NOMO-1 treated with DMSO at 0.1 percent for 48 hours (cell line): ENCODE measurements at regions not wholly inside any gene's neighbourhood (a gene's known extent, or its start where the extent isn't known, plus 50 kb on each side); places are given as distances from the start of the nearest gene placed in this dataset.
"Not testable (repeated sequence)": the region's sequence is repeated elsewhere in the genome, so short reads cannot be mapped to it uniquely, and the experiment has no call there.

Experiments used
- DNase-seq: peaks from one replicate; lab custom pipeline; 2025; ENCODE audit not compliant: unreplicated experiment; lab: John Stamatoyannopoulos, UW

DNA sequence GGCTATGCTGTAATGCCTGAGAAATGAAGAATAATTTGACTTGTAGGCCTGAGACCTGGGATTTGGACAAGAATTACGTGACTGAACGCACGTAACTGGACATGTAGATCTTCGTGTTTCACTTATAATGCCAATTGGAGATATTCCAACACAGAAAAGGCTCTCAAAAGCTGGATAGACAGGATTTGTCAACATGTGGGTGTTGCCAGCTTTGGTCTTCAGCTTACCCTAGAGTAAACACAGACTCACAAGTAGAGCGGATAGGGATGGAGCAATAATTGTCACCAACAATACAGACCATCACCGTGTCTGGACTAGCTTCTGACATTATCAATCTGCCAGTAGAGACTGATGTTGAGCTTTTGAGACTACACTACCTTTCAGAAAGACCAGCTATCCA, 1511.0 kb upstream of the ADGRL3 start:
- DNase-seq, result no peak

GRCh38 chr4:59695355-59696053, 1504.6 kb upstream of the ADGRL3 start:
- DNase-seq, result no peak

- DNase-seq, result no peak
Measured at GRCh38 chr4:59698041-59698440, 1502.1 kb upstream of the ADGRL3 start.

- DNase-seq, result no peak
Measured at GRCh38 chr4:59700651-59701050, 1499.5 kb upstream of the ADGRL3 start.

GRCh38 chr4:59704616-59705015, 1495.5 kb upstream of the ADGRL3 start:
- no peak for DNase-seq

GRCh38 chr4:59712470-59712869, 1487.7 kb upstream of the ADGRL3 start:
- no peak for DNase-seq

GRCh38 chr4:59724286-59724685, 1475.8 kb upstream of the ADGRL3 start:
- not testable (repeated sequence) for DNase-seq

DNA sequence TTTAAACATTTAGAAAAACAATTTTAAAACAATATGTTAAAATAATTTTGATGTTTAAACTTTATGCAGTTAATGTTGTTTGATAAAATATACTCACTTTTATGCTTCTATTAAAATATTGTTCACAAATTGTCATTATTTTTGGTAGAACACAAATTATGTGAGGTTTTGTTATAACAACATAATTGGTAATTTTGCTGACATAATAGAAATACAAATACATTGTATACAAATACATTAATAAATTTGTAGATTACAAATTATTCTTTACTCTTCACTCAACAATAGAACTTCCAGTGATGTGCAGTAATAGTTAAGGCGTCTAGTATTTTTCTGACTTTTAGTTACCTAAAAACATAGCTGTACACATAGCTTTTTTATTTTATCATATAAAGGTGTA, 1472.4 kb upstream of the ADGRL3 start:
- no peak for DNase-seq

- DNase-seq, result no peak
Measured at GRCh38 chr4:59728496-59728895, 1471.6 kb upstream of the ADGRL3 start.

DNA sequence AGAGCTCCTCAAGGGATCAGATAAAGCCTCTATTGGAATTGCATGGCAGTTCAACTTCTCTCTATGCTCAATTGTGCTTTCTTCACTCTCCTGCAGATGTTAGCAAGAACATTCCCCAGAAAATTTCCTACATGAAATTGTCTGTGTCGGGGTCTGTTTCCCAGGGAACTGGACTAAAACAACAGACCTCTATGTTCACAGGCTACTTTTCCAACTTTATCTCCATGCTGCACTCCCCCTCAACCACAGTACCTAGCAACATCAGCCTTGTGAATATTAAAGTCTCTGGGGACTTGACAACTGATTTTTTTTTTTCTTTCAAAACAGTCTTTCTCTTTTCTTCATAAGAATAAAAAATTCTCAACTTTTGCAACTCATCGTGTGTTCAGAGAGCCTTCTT, 1470.8 kb upstream of the ADGRL3 start:
- DNase-seq, result no peak

DNA sequence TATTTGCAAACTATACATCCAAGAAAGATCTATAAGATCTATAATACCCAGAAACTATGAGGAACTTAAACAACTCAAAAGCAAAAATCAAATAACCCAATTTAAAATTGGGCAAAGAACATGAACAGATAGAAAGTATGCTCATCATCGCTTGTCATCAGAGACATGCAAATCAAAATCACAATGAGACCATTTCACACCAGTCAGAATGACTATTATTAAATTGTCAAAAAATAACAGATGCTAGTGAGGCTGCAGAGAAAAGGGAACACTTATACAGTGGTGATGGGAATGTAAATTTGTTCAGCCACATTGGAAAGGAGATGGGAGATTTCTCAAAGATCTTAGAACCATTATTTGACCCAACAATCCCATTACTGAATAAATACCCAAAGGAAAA, 1451.7 kb upstream of the ADGRL3 start:
- no peak for DNase-seq

DNA sequence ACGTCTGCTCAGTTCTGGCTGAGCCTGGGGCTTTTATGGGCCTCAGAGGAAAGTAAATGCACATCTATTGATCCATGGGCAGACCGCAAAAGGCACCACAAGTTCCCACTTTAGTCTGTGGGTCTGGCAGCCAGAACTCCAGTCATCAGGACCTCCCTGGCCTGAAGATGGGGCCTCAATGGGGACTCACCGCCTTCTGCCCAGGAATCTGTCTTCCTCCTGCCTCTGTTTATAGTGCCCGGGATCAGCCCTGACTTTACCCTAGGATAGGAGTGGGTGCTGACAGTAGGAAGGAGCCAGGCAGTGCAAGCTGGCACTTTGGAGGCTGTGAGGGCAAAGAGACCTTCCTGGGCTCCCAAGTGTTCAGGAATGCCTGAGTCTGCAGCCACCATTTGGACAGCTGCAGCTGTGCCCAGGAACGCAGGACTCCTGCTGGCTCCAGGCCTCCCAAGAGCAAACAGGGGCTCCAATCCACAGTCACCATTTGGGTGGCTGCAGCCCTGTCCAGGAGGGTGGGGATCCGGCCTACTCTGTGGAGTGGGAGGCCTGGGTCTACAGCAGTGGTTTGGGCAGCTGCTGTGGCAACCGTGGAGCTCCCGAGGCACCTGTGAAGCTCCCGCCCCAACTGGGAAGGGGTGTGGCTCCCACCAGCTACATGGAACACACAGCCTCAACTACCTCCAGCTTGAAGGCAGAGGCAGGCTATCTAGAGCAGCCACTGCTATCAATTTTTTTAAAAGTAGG, 1440.9 kb upstream of the ADGRL3 start:
- no peak for DNase-seq

DNA sequence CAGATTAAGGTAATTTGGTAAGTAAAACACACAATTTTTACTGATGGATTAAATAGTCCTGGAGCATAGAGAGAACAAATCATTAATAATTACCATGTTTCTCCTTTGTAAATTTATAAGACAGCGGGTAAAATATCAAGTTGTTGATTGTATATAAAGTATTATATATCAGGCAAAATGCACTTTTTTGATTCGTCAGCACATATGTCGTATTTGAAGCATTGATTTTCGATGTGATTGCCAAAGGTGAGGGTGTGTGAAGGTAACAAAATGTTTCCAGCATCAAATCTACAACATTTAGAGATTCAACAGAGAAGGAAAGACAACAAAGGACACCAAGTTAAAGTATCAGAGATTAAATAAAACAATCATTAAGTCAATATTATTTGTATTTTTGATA, 1437.8 kb upstream of the ADGRL3 start:
- DNase-seq, result no peak

- DNase-seq, result no peak
Measured at GRCh38 chr4:59770601-59771264, 1429.4 kb upstream of the ADGRL3 start.

- no peak for DNase-seq
Measured at GRCh38 chr4:59772641-59773139, 1427.4 kb upstream of the ADGRL3 start.

DNA sequence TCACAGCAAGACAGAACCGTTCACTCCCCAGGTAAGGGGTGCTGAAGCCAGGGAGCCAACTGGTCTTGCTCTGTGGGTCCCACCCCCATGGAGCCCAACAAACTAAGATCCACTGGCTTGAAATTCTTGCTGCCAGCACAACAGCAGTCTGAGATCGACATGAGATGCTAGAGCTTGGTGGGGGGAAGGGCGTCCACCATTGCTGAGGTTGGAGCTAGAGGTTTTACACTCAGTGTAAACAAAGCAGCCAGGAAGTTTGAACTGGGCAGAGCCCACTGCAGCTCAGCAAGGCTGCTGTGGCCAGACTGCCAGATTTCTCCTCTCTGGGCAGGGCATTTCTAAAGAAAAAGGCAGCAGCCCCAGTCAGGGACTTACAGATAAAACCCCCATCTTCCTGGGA, 1419.9 kb upstream of the ADGRL3 start:
- DNase-seq, result not testable (repeated sequence)

DNA sequence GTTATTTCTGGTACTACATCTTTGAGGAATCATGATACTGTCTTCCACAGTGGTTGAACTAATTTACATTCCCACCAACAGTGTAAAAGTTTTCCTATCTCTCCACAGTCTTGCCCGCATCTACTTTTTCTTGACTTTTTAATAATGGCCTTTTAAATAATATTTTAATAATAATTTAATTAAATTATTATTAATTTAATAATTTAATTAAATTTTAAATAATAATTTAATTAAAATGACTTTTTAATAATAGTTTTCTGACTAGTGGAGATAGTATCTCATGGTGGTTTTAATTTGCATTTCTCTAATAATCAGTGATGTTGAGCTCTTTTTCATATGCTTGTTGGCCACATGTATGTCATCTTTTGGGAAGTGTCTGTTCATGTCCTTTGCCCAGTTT, 1395.0 kb upstream of the ADGRL3 start:
- no peak for DNase-seq

DNA sequence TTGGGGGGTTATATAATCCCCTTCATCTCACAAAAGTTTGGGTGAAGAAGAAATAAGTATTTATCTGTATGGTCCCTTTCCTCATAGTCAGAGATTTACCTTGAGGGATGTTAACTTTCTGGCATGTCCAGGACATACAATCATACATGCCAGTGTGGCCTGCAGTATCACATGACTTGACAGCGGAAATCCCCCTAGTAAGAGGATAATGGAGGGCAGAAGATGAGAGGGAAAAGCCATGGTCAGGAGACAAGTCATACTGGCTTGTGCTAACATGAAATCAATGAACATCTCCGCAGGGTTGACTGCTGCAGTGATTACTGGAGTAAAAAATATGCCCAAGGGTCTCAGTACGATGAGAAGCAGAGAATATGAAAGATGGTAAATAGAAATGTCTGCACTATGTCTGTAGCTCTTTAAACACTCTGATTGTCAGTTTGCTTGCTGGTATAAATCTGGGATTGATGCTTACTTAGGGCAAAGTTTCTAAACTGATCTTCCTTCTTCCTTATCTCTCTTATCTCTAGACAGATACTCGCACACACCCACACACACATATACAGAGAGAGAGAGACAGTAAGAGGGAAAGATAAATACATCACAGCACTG, 1385.6 kb upstream of the ADGRL3 start:
- DNase-seq, result no peak

- peak; percentile 4 for DNase-seq
Measured at GRCh38 chr4:59818656-59819055, 1381.5 kb upstream of the ADGRL3 start.

DNA sequence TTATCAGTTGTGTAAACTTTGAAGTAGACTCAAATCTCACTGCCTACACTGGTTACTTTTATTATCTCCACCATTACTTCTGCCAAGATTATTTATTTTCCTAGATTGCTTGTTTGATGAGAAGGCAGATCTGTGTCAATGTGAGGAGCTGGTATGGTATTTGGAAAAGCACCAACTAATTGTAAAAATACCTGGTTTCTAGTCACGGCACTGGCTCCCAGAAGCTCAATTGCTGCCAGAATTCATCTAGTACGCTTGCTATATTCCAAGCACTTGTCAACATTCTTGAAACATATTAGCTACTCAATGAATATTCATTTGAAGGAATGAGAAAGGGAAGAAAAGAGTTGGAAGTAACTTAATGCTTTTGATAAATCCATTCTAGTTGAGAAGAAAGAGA, 1376.8 kb upstream of the ADGRL3 start:
- DNase-seq, result no peak

DNA sequence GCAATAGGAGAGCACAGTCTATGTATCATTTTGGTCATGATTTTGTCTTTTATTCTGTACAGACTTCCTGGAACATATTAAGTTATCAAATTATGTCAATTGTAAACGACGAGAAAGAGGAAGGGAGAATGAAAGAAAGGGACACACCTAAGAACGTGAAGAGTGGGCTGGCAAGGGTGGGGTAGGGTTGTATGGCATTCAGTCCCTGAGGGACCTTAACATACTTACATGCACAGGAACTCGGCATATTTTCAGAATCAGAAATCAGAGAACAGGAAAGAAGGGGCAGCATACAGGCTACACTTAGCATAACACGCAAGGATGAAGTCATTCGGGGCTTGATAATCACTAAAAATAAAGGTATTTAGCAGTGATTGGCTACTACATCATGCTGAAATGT, 1375.0 kb upstream of the ADGRL3 start:
- no peak for DNase-seq

GRCh38 chr4:59831746-59832145, 1368.4 kb upstream of the ADGRL3 start:
- DNase-seq, result no peak
